ENCODE measurements at regions not wholly inside any gene's neighbourhood (a gene's known extent, or its start where the extent isn't known, plus 50 kb on each side); places are given as distances from the start of the nearest gene placed in this dataset.

DNA sequence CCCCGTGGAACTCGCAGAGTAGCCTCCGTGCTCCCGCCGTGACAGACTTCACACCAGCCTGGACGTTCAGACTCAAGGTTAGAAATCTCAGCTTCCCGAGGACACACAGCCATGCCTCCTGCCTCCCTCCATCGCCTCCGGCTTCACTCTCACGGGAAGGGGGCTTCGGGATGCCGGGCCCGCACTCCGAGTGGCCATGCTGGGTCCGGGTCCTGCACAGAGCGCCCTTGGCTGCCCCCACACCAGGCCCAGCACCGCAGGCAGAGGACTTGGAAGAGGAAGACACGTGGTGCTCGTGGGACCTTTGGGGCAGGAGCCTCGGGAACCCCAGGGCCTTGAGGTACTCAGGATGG, 89.8 kb downstream of the PDGFA start:
- Histone ChIP-seq H3K4me1 (ENCODE audit: insufficient read depth) (no peaks in the 10 kb centered on the region), H3K4me3 (no peak overlapping the region), H3K27ac (no peak overlapping the region), H3K36me3 (no peaks in the 10 kb centered on the region), H3K9me3 (no peaks in the 10 kb centered on the region), H3K27me3 (no peaks in the 10 kb centered on the region)
- intact Hi-C loops (cut with DNase I) = no loop called here
- TF ChIP-seq CTCF (IDR thresholded peaks at IDR 0.05) (no peak), POLR2A (IDR thresholded peaks at IDR 0.05) (no peak), EP300 (IDR thresholded peaks at IDR 0.05) (no peak)
- WGBS, 3 donors = 91 to 93% (median 93%) methylated on average over 20 of the region's 20 CpGs
- DNase-seq = no peak

DNA sequence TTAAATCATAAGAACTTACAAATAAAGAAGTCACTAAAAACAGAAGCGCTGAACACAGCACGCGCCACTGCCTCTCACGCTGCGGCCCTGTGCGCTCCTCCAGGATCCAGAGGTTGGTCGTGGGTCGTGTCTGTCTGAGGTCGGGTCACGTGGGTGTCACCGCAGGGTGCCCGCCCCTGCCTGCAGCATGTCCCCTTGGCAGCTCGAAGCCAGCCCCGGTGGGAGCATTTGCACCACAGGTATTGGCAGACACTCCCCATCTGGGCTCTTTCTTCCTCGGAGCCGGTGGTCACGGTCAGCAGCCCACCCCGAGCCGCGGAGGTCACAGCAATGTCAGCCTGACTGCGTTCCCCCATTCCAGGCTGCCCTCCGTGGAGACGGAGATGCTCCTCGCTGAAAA, 88.6 kb downstream of the PDGFA start:
- H3K27me3 ChIP-seq = no peaks in the 10 kb centered on the region
- intact Hi-C loops (cut with DNase I) = no loop called here
- no peak overlapping the region for H3K27ac ChIP-seq
- H3K9me3 ChIP-seq = no peaks in the 10 kb centered on the region
- TF ChIP-seq POLR2A (IDR thresholded peaks at IDR 0.05) = no peak
- no peak for TF ChIP-seq CTCF (IDR thresholded peaks at IDR 0.05)
- TF ChIP-seq EP300 (IDR thresholded peaks at IDR 0.05) = no peak
- no peak overlapping the region for H3K4me3 ChIP-seq
- DNase-seq = no peak
- H3K4me1 ChIP-seq (ENCODE audit: insufficient read depth) = no peaks in the 10 kb centered on the region
- H3K36me3 ChIP-seq = no peaks in the 10 kb centered on the region
- 86% methylated on average over 24 of the region's 24 CpGs for WGBS, 3 donors

GRCh38 chr7:431658-432111, 88.0 kb downstream of the PDGFA start:
- WGBS, 3 donors = 61 to 70% (median 63%) methylated on average over 15 to 16 of the region's 16 CpGs

GRCh38 chr7:432256-432655, 87.4 kb downstream of the PDGFA start:
- no peak for TF ChIP-seq POLR2A (IDR thresholded peaks at IDR 0.05)
- TF ChIP-seq EP300 (IDR thresholded peaks at IDR 0.05) = no peak
- Histone ChIP-seq H3K9me3 (no peaks in the 10 kb centered on the region), H3K4me1 (ENCODE audit: insufficient read depth) (no peaks in the 10 kb centered on the region), H3K27ac (no peak overlapping the region), H3K36me3 (no peaks in the 10 kb centered on the region), H3K4me3 (no peak overlapping the region), H3K27me3 (no peaks in the 10 kb centered on the region)
- intact Hi-C loops (cut with DNase I) = no loop called here
- 79 to 90% (median 81%) methylated on average over 11 of the region's 11 CpGs for WGBS, 3 donors
- DNase-seq = no peak

More at GRCh38 chr7:431658-432111, 88.0 kb downstream of the PDGFA start:
- no peak for DNase-seq
- TF ChIP-seq CTCF (IDR thresholded peaks at IDR 0.05) = no peak
- no peak for TF ChIP-seq POLR2A (IDR thresholded peaks at IDR 0.05)
- no peak for TF ChIP-seq EP300 (IDR thresholded peaks at IDR 0.05)
- Histone ChIP-seq H3K27ac (no peak overlapping the region), H3K9me3 (no peaks in the 10 kb centered on the region), H3K36me3 (no peaks in the 10 kb centered on the region), H3K4me3 (no peak overlapping the region), H3K27me3 (no peaks in the 10 kb centered on the region), H3K4me1 (ENCODE audit: insufficient read depth) (no peaks in the 10 kb centered on the region)
- intact Hi-C loops (cut with DNase I) = no loop called here

- intact Hi-C loops (cut with DNase I) = no loop called here
- TF ChIP-seq CTCF (IDR thresholded peaks at IDR 0.05) = no peak
- no peak for TF ChIP-seq POLR2A (IDR thresholded peaks at IDR 0.05)
- no peak for TF ChIP-seq EP300 (IDR thresholded peaks at IDR 0.05)
- 86 to 94% (median 93%) methylated on average over 11 of the region's 11 CpGs for WGBS, 3 donors
- H3K36me3 ChIP-seq = no peaks in the 10 kb centered on the region
- H3K27ac ChIP-seq = no peak overlapping the region
- DNase-seq = no peak
- no peaks in the 10 kb centered on the region for H3K4me1 ChIP-seq (ENCODE audit: insufficient read depth)
- H3K9me3 ChIP-seq = no peaks in the 10 kb centered on the region
- no peak overlapping the region for H3K4me3 ChIP-seq
- no peaks in the 10 kb centered on the region for H3K27me3 ChIP-seq
Observed at GRCh38 chr7:432933-433332, 86.7 kb downstream of the PDGFA start.
